GM10248 (cell line): ENCODE measurements at regions not wholly inside any gene's neighbourhood (a gene's known extent, or its start where the extent isn't known, plus 50 kb on each side); places are given as distances from the start of the nearest gene placed in this dataset.

Experiments
- CTCF ChIA-PET: fragments of 300-600 bp; sonication (Branson Sonifier 250); formaldehyde crosslinking; extraction: SDS; loops from one replicate; lab custom pipeline; 2021; ENCODE audit warnings: antibody characterized with exemption; lab: Yijun Ruan, JAX
- POLR2A ChIA-PET: fragments of 350-650 bp; sonication (Branson Sonifier 250); formaldehyde crosslinking; extraction: SDS; loops from one replicate; lab custom pipeline; 2020; ENCODE audit warnings: antibody characterized with exemption; lab: Yijun Ruan, JAX
- DNase-seq: peaks from one replicate; pipeline ENCODE4 v3.0.0; 2012; ENCODE audit errors: extremely low spot score
- TF ChIP-seq, protein P1 (sequence below): IDR thresholded peaks from 2 replicates; pipeline ENCODE4 v1.5.1; 2012; ENCODE audit warnings: mild to moderate bottlenecking, low read depth; ENCODE audit errors: extremely low read depth, missing control alignments, control extremely low read depth

DNA sequence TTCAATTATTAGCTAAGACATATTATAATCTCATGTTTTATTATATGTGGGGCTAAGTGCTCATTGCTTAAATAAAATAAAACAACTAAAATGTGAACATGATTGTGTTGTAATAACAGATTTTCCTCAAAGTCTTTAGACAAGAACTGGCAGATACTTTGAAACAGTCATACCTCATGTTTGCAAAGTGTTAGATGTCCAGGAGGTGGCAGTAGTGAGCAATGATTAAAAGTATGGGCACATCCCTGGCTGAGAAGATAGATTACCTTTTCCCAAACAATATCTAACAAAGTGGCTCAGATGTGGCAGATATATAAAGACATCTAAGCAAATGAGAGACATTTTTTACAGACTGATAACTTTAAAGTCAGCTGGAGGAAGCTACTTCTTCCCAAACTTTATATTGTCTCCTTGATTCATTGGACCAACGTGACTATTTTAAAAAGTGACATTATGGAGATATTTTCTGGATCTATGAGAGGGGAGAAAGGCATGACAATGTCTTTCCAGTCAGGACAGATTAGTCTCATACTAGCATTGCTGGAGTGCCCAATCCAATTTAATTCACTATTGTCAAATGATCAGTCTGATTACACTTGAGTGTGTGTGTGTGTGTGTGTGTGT lies 269.8 kb downstream of the S1PR1 start:
- TF ChIP-seq, protein P1, sequence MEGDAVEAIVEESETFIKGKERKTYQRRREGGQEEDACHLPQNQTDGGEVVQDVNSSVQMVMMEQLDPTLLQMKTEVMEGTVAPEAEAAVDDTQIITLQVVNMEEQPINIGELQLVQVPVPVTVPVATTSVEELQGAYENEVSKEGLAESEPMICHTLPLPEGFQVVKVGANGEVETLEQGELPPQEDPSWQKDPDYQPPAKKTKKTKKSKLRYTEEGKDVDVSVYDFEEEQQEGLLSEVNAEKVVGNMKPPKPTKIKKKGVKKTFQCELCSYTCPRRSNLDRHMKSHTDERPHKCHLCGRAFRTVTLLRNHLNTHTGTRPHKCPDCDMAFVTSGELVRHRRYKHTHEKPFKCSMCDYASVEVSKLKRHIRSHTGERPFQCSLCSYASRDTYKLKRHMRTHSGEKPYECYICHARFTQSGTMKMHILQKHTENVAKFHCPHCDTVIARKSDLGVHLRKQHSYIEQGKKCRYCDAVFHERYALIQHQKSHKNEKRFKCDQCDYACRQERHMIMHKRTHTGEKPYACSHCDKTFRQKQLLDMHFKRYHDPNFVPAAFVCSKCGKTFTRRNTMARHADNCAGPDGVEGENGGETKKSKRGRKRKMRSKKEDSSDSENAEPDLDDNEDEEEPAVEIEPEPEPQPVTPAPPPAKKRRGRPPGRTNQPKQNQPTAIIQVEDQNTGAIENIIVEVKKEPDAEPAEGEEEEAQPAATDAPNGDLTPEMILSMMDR, result peak; percentile 74
- ChIA-PET CTCF (interaction anchor here (0.6 to 3.5 kb wide), 35 partner anchors 9 to 623 kb away, joined by 3 to 39 read pairs (median 3); no protein-coding TSS in a partner anchor), POLR2A (no interaction called here)
- peak; percentile 35 for DNase-seq

GRCh38 chr1:101507547-101507971 lies 270.7 kb downstream of the S1PR1 start:
- TF ChIP-seq, protein P1, result no peak
- ChIA-PET POLR2A (no interaction called here), CTCF (interaction anchor here (0.7 to 3.5 kb wide), 9 partner anchors 13 to 256 kb away, joined by 3 to 39 read pairs (median 11); no protein-coding TSS in a partner anchor)
- DNase-seq, result no peak

- POLR2A ChIA-PET, result no interaction called here
- TF ChIP-seq, protein P1, result no peak
- CTCF ChIA-PET, result interaction anchor here (1.3 to 2.3 kb wide), 3 partner anchors 10 to 59 kb away, joined by 3 to 9 read pairs (median 4); no protein-coding TSS in a partner anchor
- no peak for DNase-seq
These were observed 272.1 kb downstream of the S1PR1 start for GRCh38 chr1:101508913-101509312.

- TF ChIP-seq, protein P1, result no peak
- CTCF ChIA-PET, result interaction anchor here (0.8 to 2.3 kb wide), 5 partner anchors 10 to 209 kb away, joined by 3 to 9 read pairs (median 4); no protein-coding TSS in a partner anchor
- POLR2A ChIA-PET, result no interaction called here
- DNase-seq, result no peak
These were observed 272.6 kb downstream of the S1PR1 start for GRCh38 chr1:101509370-101509769.

- CTCF ChIA-PET, result interaction anchor here (0.9 kb wide), 1 partner anchor 9 kb away, joined by 4 read pairs; no protein-coding TSS in a partner anchor
These were observed 274.5 kb downstream of the S1PR1 start for GRCh38 chr1:101511202-101511891.

GRCh38 chr1:101520302-101520701 lies 283.5 kb downstream of the S1PR1 start:
- TF ChIP-seq, protein P1, result peak; percentile 81
- POLR2A ChIA-PET, result no interaction called here
- CTCF ChIA-PET, result interaction anchor here (0.7 to 4.5 kb wide), 33 partner anchors 9 to 1941 kb away, joined by 3 to 31 read pairs (median 4); no protein-coding TSS in a partner anchor
- peak; percentile 32 for DNase-seq

More at GRCh38 chr1:101511202-101511891, 274.5 kb downstream of the S1PR1 start:
- POLR2A ChIA-PET, result no interaction called here
- TF ChIP-seq, protein P1, result no peak
- no peak for DNase-seq
